ENCODE measurements at regions not wholly inside any gene's neighbourhood (a gene's known extent, or its start where the extent isn't known, plus 50 kb on each side); places are given as distances from the start of the nearest gene placed in this dataset.

GRCh38 chr15:81749716-81750375, 296.0 kb downstream of the MEX3B start:
- Histone ChIP-seq H2AFZ (ENCODE audit: low read depth, low read length) (no peak overlapping the region), H3K79me2 (ENCODE audit: control insufficient read depth, insufficient read depth, low read length) (no peaks in the 10 kb centered on the region), H4K20me1 (replicated peaks; ENCODE audit: control insufficient read depth, insufficient read depth, low read length) (peaks cover 17% of the 10 kb centered on the region; the same call in 1 of the 2 replicates), H3K4me3 (no peak overlapping the region), H3K4me2 (ENCODE audit: insufficient read depth, low read length) (no peak overlapping the region), H3K9me3 (replicated peaks; ENCODE audit: control insufficient read depth, insufficient read depth, low read depth, low read length) (no peaks in the 10 kb centered on the region), H3K4me1 (replicated peaks in 1 of 2; ENCODE audit: control insufficient read depth in 2 of 2, insufficient read depth in 2 of 2, low read length in 2 of 2) (peaks cover 0 to 8% of the 10 kb centered on the region in 2 experiments; a peak in 2 of 5 replicates), H3K27ac (ENCODE audit: extremely low read depth, low read depth, low read length) (no peak overlapping the region), H3K27me3 (ENCODE audit: control insufficient read depth in 2 of 2, insufficient read depth in 2 of 2, low read length in 2 of 2) (peaks cover 3 to 20% of the 10 kb centered on the region in 2 experiments; a peak in 4 of 5 replicates), H3K36me3 (ENCODE audit: control insufficient read depth, insufficient read depth, low read length) (no peaks in the 10 kb centered on the region), H3K9me1 (ENCODE audit: control insufficient read depth, insufficient read depth, low read length) (no peaks in the 10 kb centered on the region), H3K9ac (ENCODE audit: insufficient read depth in 1 of 2, low read depth in 2 of 2, low read length in 2 of 2) (peak overlapping the region in 1 of 2 experiments; percentile 50; a peak in 1 of 4 replicates)
- DNase-seq (ENCODE audit: extremely low read depth in 1 of 4, low spot score in 3 of 4) = no peak
- no TSS peak for BruUV-seq (replicated peaks)
- ATAC-seq = no peak
- no peak for FAIRE-seq
- TF ChIP-seq NFRKB (IDR thresholded peaks at IDR 0.05; ENCODE audit: low read depth) (no peak), SIN3A (IDR thresholded peaks at IDR 0.05; ENCODE audit: borderline replicate concordance in 2 of 2, control insufficient read depth in 1 of 2, low read depth in 2 of 2, low read length in 2 of 2) (no peak), NFIC (IDR thresholded peaks at IDR 0.05) (peak; percentile 67), POU5F1 (IDR thresholded peaks at IDR 0.05; ENCODE audit: borderline replicate concordance, low read depth, low read length, partially characterized antibody) (no peak), SIX5 (IDR thresholded peaks at IDR 0.05; ENCODE audit: borderline replicate concordance in 1 of 2, insufficient read depth in 1 of 2, low read depth in 1 of 2, low read length in 2 of 2) (no peak)
- intact Hi-C loops (cut with micrococcal nuclease) (no loop called here), in situ Hi-C loops (cut with MboI) (no loop called here)
- POLR2A ChIA-PET = interaction anchor here (0.7 to 1.0 kb wide), 2 partner anchors 88 to 101 kb away, joined by 3 to 4 read pairs; no protein-coding TSS in a partner anchor
- CTCF ChIA-PET (ENCODE audit: low intra/inter-chr PET ratio) = no interaction called here
- WGBS (ENCODE audit: insufficient coverage, low coverage, missing lambda C conversion rate) = 11% methylated on average over 26 of the region's 26 CpGs
